HG03342 (cell line): ENCODE measurements at regions not wholly inside any gene's neighbourhood (a gene's known extent, or its start where the extent isn't known, plus 50 kb on each side); places are given as distances from the start of the nearest gene placed in this dataset.

Experiments used
- ATAC-seq: cut with Tn5 transposase; IDR thresholded peaks from one replicate; pipeline ENCODE4 v1.9.1; 2021; ENCODE audit warnings: mild to moderate bottlenecking, moderate library complexity; ENCODE audit not compliant: unreplicated experiment

DNA sequence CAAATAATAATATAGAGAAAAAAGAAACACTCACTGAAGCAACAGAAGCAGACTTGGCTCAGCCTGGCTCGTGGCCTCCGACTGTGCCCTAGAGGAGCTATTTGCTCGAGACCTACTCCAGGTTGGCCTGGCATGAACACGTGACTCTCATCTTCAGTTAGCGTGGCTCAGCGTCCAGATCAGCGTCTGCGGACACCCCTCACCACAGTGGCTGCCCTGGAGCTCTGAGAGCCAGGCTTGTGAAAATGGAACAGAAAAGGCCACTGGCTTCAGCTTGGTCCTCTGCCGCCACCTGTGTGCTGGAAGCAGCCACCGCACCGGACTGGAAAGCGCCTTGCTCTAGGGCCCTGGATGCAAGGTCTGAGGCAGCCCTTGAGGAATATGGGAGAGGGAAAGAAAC, 1184.0 kb upstream of the GYPC start:
- ATAC-seq, result peak; percentile 83

GRCh38 chr2:125479143-125479636, 1176.8 kb upstream of the GYPC start:
- no peak for ATAC-seq

GRCh38 chr2:125490308-125490707, 1165.7 kb upstream of the GYPC start:
- ATAC-seq, result no peak

DNA sequence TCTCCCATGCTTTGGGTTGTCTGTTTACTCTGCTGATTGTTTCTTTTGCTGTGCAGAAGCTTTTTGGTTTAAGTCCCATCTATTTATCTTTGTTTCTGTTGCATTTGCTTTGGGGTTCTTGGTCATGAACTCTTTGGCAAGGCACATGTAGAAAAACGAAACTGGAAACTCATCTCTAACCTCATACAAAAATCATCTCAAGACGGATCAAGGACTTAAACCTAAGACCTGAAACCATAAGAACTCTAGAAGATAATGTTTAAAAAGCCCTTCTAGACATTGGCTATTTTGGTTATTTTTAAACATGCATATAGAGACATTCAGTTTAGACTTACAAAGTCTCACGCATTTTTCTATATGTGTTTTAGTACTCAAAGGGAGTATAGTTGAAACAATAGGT, 1164.3 kb upstream of the GYPC start:
- no peak for ATAC-seq

- ATAC-seq, result no peak
Observed at GRCh38 chr2:125512313-125512712, 1143.6 kb upstream of the GYPC start.

GRCh38 chr2:125516496-125517109, 1139.4 kb upstream of the GYPC start:
- peak; percentile 83 for ATAC-seq

DNA sequence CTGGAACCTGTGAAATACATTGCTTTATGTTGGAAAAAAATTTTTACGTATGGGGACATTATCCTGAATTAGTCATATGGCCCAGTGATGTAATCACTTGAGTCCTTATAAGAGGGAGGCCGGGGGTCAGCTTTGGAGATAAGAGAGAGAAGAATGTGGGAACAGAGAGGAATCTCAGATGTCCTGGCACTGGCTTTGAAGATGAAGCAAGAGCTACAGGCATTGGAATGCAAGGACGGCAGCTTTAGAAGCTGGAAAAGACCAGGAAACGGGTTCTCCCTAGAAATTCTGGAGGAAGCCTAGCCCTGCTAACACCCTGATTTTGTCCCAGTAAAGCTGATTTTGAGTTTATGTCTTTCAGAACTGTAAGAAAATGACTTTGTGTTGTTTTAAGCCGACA, 1129.9 kb upstream of the GYPC start:
- ATAC-seq, result no peak

DNA sequence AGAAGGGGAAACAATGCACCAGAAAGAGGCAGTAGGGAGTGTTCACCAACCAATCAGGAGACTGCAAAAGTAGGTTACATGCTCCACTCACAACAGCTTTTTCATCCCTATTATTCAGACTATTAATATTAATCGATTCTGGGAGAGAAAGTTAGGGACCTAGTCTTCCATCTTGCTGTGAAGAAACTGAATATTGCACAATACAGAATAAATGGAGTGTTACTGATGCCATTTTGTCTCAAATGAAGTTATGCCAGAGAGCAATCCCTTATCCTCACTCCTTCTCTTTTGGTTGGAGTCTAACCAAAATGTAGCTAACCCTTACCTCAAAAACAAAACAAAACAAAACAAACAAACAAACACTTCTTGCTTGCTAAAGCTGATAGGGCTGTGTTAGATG, 1120.9 kb upstream of the GYPC start:
- ATAC-seq, result no peak

DNA sequence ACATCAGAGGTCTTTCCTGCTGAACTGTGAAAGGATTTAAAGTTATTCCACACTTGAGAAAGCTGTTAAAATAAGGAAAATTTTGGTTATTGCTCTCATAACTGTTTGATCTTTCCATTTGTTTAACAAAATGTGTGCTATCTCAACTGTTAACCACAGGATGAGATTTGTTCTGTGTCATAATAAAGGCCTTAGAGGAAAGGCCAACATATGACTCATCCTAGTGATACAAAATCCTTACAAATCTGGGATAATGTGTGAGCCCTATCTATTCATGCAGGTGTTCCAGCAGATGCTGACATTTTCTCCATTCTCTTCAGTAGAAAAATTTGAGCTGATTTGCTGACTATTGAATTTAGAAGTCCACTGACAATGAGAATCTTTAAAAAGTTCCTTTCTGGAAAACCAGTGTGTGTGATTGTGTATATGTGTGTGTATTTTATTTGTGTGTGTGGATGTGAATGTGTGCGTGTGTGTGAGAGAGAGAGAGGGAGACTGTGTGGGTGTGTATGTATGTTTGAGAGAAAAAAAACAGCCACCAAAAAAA, 1111.9 kb upstream of the GYPC start:
- ATAC-seq, result no peak

- ATAC-seq, result no peak
Observed at GRCh38 chr2:125553768-125554167, 1102.2 kb upstream of the GYPC start.

DNA sequence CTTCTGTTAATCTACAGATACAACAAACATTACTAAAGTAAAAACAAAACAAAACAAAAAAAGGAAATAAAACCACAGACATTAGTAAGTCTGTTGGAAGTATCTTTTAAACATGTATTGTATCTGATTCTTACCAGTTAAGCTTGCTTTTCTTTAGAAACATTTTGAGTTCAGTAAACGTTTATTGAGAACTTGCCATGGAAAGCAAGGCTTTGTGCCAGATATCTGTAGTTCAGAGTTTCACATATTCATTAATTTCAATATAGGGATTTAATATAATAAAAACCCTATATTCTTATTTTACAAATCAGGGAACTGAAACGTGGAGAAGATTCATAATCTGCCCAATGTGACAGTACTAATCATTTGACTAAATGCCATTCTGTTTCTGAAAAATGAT, 1101.0 kb upstream of the GYPC start:
- no peak for ATAC-seq

DNA sequence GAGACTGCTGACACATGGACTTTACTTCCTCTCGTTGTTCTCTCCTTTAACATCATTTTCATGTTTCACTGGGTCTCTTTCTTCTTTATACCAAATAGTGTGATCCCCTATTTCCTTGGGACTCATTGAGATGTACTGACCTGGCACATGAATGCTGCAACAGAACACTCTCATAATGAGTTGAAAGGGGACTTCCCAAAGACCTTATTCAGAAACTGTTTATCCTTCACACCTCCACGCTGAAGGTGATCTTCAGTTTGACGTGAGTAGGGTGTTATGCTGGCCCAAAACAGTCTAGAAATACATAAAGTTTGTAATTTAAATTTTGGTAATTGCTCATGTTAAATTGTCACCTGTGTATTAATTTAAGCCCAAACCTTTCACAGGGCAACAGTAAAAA, 1096.8 kb upstream of the GYPC start:
- ATAC-seq, result no peak

DNA sequence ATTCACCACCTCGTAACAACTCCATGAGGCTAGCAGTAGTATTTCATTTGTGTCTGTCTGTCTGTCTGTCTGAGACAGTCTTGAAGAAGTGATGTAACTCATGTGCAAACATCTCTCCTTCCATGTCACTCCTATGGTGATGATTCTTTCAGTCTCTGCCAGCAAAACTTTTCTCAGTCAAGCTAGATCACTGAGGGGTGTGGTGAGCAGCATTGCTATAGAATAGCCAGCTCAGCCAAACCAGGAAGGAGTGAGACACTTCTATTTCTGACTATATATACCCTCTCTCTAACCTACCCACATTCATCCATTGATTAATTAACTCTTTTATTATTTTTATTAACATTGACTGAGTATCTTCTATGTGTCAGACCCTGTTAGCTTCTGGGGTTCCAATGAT, 1095.1 kb upstream of the GYPC start:
- no peak for ATAC-seq

DNA sequence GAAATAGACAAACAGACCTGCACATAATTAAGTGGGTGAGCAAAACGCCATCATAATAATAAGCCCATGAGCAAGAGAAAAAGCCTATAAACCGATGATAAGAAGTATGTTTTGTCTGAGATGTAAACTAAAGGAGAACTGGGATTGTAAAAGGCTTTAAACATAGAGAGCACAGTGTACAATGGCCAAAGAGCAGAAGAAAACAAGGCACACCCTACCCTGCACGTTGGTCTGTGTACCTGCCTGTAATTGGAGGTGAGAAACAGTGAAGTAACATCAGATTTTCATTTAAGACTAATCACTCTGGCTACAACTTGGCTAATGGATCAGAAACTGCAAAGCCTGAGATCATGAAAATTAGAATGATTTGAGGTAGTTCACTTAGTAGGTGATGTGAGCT, 1094.7 kb upstream of the GYPC start:
- no peak for ATAC-seq

- no peak for ATAC-seq
Observed at GRCh38 chr2:125562924-125563323, 1093.0 kb upstream of the GYPC start.

DNA sequence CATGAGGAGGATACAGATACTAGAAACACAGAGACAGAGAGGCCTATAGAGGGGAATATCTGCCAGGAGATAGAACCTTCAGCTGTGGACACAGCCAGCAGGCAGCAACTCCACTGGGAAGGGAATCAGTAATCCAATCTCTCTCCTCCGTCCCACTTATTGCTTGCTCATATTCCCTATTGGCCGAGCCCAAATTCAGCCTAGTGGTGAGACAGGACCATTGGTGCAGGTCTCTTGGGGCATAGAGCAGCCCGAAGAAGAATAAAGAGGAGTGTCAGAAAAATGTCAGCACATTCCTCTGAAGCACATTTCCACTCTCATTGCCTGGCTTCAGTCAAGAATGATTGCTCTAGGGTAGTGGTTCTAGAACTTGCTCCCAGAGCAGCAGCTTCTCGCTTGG, 1091.5 kb upstream of the GYPC start:
- no peak for ATAC-seq

DNA sequence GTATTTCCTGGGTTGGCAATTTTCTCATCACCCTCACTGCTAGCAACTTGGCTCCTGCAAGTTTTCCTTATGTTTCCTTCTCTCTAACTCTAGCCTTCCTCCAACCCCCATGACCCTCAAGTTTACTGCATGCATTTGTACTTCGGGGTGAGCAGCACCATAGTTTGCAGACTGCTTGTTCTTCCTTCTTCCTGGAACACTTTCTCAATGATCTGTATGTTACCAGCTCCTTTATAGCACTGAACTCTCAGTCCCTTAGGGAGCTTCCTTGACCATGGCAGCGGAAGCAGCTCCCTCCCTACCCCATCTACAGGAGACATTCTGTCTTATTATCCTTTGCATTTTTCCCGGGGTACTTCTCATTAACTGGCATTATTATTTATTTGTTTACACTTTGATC, 1089.5 kb upstream of the GYPC start:
- no peak for ATAC-seq

GRCh38 chr2:125567100-125567499, 1088.9 kb upstream of the GYPC start:
- no peak for ATAC-seq

- no peak for ATAC-seq
Observed at GRCh38 chr2:125572660-125573059, 1083.3 kb upstream of the GYPC start.

GRCh38 chr2:125573432-125573831, 1082.5 kb upstream of the GYPC start:
- ATAC-seq, result no peak

DNA sequence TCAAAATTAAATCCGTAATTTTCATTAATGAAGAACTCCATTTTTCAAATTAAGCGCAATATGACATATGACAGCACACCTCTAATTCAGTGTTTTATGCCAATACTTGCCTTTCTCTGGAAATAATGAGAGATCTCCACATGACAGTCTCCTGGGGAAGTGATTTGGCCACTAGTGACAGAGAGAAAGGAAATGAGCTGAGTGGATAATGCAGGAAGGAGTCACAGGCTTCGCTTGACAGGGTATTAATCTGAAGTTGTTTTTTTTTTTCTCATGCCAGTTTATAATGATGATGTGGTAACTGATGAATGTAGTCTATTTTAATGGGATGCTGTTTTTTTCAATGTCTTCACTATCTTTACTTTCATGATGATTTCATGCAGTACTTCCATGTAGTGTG, 1079.4 kb upstream of the GYPC start:
- no peak for ATAC-seq

DNA sequence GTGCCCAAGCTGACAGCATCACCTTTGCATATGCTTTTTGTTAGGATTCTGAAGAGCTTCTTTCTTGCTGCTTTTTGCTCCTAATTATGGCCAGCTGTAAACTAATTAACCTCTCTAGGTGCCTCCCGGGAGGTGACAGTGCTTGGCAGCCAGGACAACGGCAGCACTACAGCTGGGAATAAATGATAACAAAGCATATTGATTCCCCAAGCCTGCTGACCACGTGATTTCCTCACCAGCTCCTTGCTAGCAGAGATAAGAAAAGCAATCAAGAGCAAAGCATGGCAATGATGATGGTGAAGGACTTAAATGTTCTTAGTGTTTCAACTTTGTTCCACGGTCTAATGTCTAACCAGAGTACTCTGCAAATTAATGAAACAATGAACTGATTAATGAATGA, 1074.4 kb upstream of the GYPC start:
- no peak for ATAC-seq

DNA sequence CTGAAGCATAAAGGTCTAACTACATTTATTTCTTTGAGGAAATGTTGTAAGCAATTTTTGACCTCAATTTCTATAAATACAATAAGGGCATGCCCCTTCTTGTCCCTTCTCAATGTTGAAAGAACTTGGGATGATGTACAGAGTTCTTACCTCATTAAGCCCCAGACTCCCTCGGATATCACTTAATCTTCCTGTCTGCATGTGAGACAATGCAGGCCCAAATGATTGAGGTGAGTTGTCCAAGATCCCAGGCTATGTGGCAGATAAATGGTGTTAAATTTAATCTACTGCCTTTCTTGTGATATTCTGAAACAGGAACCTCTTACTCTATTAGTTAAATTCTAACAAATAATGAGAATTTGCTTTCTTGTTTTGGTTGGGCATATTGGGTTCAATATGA, 1073.4 kb upstream of the GYPC start:
- ATAC-seq, result no peak
